Superior temporal gyrus (tissue), 1 donor: ENCODE measurements at regions not wholly inside any gene's neighbourhood (a gene's known extent, or its start where the extent isn't known, plus 50 kb on each side); places are given as distances from the start of the nearest gene placed in this dataset.
A peak's percentile ranks its signal among the peaks of the same experiment; 100 is the strongest.
"Not testable (repeated sequence)": the region's sequence is repeated elsewhere in the genome, so short reads cannot be mapped to it uniquely, and the experiment has no call there.

ENCODE experiments used
- DNase-seq: peaks from one replicate; pipeline ENCODE4 v3.0.0-alpha.2; 2016; ENCODE audit errors: extremely low spot score

GRCh38 chr10:16231734-16232435, 204.9 kb upstream of the PTER start:
- peak; percentile 18 for DNase-seq

GRCh38 chr10:16232441-16232840, 204.4 kb upstream of the PTER start:
- DNase-seq = no peak

- DNase-seq = no peak
These were observed 201.9 kb upstream of the PTER start for GRCh38 chr10:16234916-16235315.

GRCh38 chr10:16242446-16242845, 194.4 kb upstream of the PTER start:
- DNase-seq = no peak

GRCh38 chr10:16242859-16243613, 193.8 kb upstream of the PTER start:
- DNase-seq = no peak

- DNase-seq = not testable (repeated sequence)
These were observed 186.7 kb upstream of the PTER start for GRCh38 chr10:16250136-16250535.

GRCh38 chr10:16256336-16256735, 180.5 kb upstream of the PTER start:
- no peak for DNase-seq

GRCh38 chr10:16258291-16259040, 178.3 kb upstream of the PTER start:
- peak; percentile 57 for DNase-seq

- peak; percentile 32 for DNase-seq
These were observed 177.1 kb upstream of the PTER start for GRCh38 chr10:16259726-16260125.

GRCh38 chr10:16260388-16260787, 176.4 kb upstream of the PTER start:
- DNase-seq = no peak

- no peak for DNase-seq
These were observed 165.2 kb upstream of the PTER start for GRCh38 chr10:16271571-16271970.

- DNase-seq = no peak
These were observed 161.9 kb upstream of the PTER start for GRCh38 chr10:16274911-16275310.

- DNase-seq = peak; percentile 79
These were observed 156.2 kb upstream of the PTER start for GRCh38 chr10:16280595-16280994.

- no peak for DNase-seq
These were observed 144.4 kb upstream of the PTER start for GRCh38 chr10:16292366-16292765.

- no peak for DNase-seq
These were observed 139.7 kb upstream of the PTER start for GRCh38 chr10:16297069-16297468.

GRCh38 chr10:16297642-16298041, 139.2 kb upstream of the PTER start:
- peak; percentile 20 for DNase-seq

- DNase-seq = no peak
These were observed 132.5 kb upstream of the PTER start for GRCh38 chr10:16304311-16304710.

- DNase-seq = no peak
These were observed 126.4 kb upstream of the PTER start for GRCh38 chr10:16310440-16310839.

- DNase-seq = no peak
These were observed 122.6 kb upstream of the PTER start for GRCh38 chr10:16314259-16314658.

- no peak for DNase-seq
These were observed 119.9 kb upstream of the PTER start for GRCh38 chr10:16316733-16317390.

- DNase-seq = no peak
These were observed 95.2 kb upstream of the PTER start for GRCh38 chr10:16341637-16342036.

- no peak for DNase-seq
These were observed 87.9 kb upstream of the PTER start for GRCh38 chr10:16348891-16349290.
